NCI-H1417 treated with DMSO at 0.1 percent for 48 hours (cell line): ENCODE measurements at regions not wholly inside any gene's neighbourhood (a gene's known extent, or its start where the extent isn't known, plus 50 kb on each side); places are given as distances from the start of the nearest gene placed in this dataset.
A peak's percentile ranks its signal among the peaks of the same experiment; 100 is the strongest.
"Not testable (repeated sequence)": the region's sequence is repeated elsewhere in the genome, so short reads cannot be mapped to it uniquely, and the experiment has no call there.

Experiments
- DNase-seq: peaks from one replicate; lab custom pipeline; 2025; lab: John Stamatoyannopoulos, UW

GRCh38 chr7:10593080-10593479, 380.6 kb upstream of the PHF14 start:
- DNase-seq: no peak

GRCh38 chr7:10596827-10597226, 376.8 kb upstream of the PHF14 start:
- DNase-seq: no peak

GRCh38 chr7:10604128-10604527, 369.5 kb upstream of the PHF14 start:
- no peak for DNase-seq

DNA sequence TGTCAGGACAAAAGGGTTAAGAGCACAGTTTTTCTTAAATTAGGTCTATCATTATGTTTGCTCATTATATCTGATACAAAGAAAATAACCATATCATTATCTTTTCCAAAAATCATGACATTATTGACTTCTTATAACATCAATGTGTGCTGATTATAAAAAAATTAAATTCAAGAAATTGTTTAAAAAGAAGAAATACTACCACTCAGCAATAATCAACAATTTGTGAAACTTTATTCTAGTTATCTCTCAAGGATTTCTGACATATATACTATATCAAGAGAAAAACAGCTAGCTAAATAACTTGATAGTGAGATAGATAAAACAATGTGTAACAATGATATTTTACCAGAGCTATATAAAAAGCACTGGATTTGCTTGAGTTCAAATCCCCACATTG, 360.7 kb upstream of the PHF14 start:
- DNase-seq: no peak

DNA sequence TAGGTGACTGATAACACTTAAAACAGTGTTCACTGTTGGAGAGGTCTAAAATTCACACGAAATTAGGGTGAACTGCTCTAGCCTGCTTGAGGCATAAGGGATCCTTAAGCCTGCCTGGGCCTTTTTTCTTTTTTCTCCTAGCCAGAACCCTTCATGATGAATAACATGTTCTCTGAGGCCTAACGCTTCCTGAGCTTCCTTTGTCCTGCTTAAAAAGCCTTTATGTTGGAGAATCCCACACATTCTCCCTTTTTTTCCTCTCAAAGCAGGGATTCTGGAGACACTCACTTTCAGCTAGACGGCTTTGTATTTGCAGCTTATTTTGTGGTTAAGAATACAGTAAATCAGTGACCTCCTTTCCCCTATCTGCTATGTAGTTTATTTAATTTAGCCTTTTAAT, 354.7 kb upstream of the PHF14 start:
- no peak for DNase-seq

GRCh38 chr7:10632712-10633111, 341.0 kb upstream of the PHF14 start:
- DNase-seq: no peak

DNA sequence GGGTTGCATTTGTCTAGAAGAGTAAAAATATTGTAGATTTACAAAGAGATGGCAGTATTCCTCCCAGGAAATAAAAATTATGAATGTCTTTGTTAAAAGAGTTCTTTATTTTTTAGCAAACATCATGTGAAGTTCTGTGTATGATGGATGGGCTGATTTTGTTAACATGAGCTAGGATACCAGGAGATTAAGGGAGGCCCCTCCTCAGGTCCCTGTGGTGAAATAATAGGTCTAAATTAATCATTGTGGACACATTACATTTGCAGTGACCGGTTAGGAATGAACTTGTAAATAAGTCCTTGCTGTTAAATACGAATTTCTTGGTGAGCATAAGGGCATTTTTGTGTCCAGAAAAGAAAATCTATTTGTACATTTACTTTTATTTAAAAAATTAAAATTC, 339.4 kb upstream of the PHF14 start:
- DNase-seq: peak; percentile 4

DNA sequence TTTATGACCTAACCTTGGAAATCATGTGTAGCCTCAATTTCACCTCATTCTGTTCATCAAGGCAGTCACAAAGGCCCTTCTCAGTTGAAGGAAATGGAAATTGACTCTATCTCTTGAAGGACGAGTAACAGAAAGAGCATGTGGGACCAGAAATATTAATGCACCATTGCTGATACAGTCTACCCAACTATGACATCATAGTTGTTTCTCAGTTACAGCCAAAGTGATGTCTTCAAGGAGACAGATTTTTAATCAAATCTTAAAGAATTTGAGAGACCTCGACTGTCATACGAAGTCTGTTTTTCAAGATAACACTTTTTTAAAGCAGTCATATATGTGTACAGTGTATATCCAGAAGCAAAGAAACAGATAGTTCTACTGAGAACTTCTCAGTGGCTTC, 335.7 kb upstream of the PHF14 start:
- DNase-seq: no peak

- DNase-seq: no peak
Observed at GRCh38 chr7:10643545-10643944, 330.1 kb upstream of the PHF14 start.

DNA sequence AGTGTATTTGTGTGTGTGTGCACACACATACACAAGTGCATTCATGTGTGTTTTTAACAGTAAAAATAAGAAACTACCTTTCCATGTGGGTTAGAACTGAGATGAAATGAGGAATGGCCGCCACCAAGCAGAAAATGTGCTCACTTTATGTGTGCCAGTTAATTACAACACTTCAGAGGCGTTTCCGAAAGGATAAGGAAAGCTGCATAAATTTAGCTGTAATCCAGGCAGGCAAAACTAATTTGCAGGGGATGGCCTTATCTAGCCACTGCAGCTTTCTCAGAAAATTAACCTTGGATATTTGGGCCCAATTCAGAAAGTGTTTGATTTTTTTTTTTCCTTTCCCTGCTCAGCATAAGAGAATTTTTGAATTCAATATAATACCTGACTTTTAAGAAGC, 328.8 kb upstream of the PHF14 start:
- DNase-seq: no peak

DNA sequence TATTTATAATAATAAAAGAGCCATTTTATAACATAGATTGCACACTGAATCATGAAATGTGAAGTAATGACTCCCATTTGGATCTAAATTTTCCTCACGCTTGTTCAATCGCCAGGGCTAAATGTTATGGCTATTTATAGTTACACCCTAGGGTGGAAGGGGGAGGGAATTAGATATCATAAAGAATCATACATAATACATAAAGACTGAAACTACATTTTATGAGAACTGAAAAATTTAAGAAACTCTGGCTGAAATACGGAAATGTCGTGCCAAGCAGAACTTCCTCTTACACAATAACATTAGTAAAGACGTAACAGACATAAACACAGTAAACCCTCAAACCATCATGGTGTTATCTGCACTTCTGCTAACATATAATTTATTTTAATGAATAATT, 327.5 kb upstream of the PHF14 start:
- DNase-seq: no peak

DNA sequence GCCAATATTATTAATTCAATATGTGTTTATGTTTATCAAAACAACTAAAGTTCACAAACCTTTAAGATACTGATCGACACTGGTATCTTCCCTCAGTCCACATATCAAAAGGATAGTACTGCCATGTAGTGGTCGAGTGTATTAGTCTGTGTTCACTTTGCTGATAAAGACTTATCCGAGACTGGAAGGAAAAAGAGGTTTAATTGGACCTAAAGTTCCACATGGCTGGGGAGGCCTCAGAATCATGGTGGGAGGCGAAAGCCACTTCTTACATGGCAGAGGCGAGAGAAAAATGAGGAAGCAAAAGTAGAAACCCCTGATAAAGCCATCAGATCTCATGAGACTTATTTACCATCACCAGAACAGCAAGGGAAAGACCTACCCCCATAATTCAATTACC, 325.4 kb upstream of the PHF14 start:
- DNase-seq: no peak

DNA sequence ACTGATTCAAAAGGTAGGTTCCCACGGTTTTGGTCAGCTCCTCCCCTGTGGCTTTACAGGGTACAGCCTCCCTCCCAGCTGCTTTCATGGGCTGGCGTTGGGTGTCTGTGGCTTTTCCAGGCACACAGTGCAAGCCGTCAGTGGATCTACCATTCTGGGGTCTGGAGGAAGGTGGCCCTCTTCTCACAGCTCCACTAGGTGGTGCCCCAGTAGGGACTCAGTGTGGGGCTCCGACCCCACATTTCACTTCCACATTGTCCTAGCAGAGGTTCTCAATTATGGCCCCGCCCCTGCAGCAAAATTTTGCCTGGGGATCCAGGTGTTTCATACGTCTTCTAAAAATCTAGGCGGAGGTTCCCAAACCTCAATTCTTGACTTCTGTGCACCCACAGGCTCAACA, 324.6 kb upstream of the PHF14 start:
- DNase-seq: not testable (repeated sequence)

- DNase-seq: no peak
Observed at GRCh38 chr7:10655031-10655430, 318.6 kb upstream of the PHF14 start.

DNA sequence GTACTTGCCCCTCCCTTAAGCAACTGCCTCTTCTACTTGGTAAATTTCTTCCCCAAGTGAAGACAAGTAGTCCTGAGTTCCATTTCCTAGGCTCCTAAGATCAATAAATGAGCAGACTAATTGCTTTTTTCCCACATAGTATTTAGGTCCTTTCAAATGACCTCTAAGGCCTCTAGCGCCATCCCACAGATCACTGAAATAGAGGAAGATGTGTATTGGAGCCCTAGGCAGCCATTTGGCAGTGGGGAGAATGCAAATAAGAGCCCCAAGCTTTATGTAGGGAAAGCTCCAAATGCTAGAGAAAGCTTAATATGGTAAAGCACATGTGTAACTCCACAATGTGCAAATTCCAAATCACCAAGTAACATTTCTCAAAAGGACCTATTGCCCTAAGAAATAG, 316.5 kb upstream of the PHF14 start:
- no peak for DNase-seq

DNA sequence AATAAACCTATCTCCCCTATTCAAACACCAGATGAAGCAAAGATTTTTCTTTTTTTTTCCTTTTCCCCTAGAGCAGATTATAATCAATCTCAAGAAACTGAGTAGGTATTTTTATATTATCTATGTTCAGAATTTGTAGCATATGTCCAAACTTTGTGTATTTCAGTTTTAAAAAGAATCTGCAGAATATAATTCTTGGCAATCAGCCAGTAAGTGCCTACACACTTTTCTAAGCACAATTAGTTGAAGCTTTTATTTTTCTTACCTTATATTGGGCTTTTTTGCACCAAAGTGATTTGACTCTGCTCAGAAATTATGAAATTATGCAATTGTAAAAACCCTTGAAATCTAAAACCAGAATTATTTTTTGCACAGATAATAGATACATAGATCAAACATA, 315.8 kb upstream of the PHF14 start:
- no peak for DNase-seq

DNA sequence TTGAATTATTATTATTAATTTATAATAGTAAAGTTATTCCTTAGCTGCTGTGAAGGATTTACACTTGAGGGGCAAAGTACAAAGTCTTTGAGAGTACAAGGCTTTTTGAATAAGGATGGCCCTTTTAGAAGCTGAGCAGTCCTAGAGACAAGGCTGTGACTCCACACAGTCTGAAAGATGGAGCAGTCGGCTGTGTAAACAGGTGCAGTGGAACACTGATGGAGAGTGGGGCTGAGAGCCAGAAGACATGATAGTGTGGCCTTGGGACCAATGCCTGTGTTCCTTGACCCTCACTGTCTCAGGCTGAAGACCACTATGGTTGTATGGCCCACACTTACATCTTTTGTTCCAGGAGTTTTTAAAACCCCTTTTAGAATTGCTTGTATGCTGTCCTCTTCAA, 311.2 kb upstream of the PHF14 start:
- DNase-seq: no peak

GRCh38 chr7:10662982-10663884, 310.4 kb upstream of the PHF14 start:
- no peak for DNase-seq

DNA sequence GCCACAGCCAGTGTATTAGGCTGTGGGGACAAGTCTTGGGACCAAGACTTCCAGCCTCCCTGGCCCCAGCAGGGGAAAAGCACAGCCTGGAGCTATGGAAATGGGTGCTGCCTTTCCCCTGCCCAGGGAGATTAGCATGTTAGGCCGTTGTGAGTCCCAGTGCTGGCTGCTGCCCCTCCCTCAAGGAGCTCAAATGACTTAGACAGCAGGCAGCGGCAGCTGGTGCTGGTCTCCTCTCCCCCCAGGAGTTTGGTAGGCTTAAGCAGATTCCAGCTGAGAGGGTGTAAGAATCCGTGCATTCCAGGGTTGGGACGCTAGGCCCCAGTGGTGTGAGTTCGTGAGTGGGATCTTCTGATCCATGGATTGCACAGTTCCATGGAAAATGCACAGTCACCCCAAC, 301.5 kb upstream of the PHF14 start:
- no peak for DNase-seq

DNA sequence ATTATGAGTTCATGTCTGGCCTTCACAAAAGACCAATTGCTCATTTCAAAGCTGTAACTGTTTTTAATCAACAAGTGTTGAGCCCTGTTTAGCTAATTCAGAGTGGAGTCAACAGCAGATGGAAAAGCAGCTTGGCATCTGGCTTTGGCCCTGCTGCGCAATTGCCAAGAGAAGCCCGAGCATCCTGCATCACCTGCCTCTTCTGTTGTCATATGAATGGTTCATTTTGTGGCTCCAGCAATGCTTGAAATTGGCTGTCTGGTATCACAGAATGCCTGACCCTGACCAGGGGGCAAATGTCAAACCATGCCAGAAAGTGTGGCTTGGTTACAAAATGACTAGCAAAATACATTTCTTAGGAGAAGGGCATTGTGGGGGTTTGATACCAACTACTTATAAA, 296.5 kb upstream of the PHF14 start:
- DNase-seq: no peak

DNA sequence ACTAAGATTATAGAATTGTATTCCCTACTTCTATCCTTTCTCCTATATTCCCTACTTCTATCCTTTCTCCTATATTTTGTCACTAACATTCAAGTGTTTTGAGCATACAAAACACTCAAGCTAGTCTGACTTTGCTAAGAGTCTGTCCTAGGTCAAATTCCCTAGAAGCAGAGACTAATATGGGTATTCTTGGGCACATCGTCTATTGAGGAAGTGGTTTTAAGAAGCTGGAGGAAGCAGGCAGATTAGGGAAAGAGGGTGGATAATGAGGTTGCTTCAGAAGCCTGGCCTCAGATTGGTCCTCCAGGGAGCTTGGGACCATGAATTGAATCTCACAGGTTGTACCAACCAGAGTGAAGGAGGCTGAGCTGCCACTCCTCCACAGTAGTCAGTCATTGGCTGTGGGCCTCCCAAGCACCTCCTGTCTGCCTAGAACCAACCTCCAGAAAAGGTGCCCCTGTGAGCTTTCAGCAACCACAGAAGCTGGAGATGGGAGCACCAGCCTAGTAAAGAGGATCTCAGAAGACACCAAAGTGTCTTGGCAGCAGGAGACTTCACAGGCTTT, 295.9 kb upstream of the PHF14 start:
- DNase-seq: no peak

DNA sequence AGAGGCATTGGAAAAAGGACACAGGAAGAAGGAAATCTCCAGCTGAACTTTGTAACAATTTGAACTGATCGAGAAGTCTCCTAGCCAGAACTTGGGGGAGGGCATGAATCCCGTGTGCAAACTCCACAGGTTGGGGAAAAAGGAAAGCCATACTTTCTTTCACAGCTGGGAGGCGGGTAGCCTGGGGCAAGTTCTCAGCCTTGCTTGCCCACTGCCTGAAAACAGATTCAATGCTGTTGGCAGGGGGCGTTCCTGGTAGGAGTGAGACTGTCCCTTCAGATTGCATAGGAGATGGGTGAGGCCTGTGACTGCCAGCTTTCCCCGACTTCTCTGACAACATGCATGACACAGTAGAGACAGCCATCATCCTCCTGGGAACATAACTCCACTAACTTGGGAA, 289.1 kb upstream of the PHF14 start:
- no peak for DNase-seq

GRCh38 chr7:10685040-10685439, 288.6 kb upstream of the PHF14 start:
- DNase-seq: no peak

GRCh38 chr7:10688544-10688943, 285.1 kb upstream of the PHF14 start:
- no peak for DNase-seq
